Lower leg skin (tissue), 4 donors: ENCODE measurements at regions not wholly inside any gene's neighbourhood (a gene's known extent, or its start where the extent isn't known, plus 50 kb on each side); places are given as distances from the start of the nearest gene placed in this dataset.

Experiments
- DNase-seq, 2 donors: peaks; one replicate each; pipeline ENCODE4 v3.0.0-alpha.2; 2019; ENCODE audit warnings: low spot score in 2 of 2
- H3K4me3 ChIP-seq: fragments of 200-600 bp; sonication (generic); 2 replicates; pipeline ENCODE4 v1.5.1; 2017; ENCODE audit warnings: mild to moderate bottlenecking, low read depth; ENCODE audit not compliant: poor library complexity, severe bottlenecking
- POLR2A ChIP-seq, 2 donors: fragments of 450-650 bp; IDR thresholded peaks; one replicate each; pipeline ENCODE4 v1.6.1; 2016 to 2017; ENCODE audit warnings: antibody characterized with exemption in 2 of 2, mild to moderate bottlenecking in 1 of 2, moderate library complexity in 1 of 2
- WGBS, 2 donors: methylation state at CpG; one replicate each; pipeline ENCODE4 v1.1.5; 2018; 5-methylcytosine and 5-hydroxymethylcytosine counted together
- intact Hi-C: fragments of 100-400 bp; cut with DNase I; formaldehyde crosslinking; loops from one replicate; pipeline ENCODE4 v1.15.0; 2023; ENCODE audit warnings: low total_unique reads
- TF ChIP-seq, protein P1 (sequence below), 3 donors: fragments of 450-650 bp; IDR thresholded peaks; one replicate each; pipeline ENCODE4 v1.5.1; 2016; ENCODE audit warnings: antibody characterized with exemption in 3 of 3, mild to moderate bottlenecking in 3 of 3, moderate library complexity in 2 of 3

DNA sequence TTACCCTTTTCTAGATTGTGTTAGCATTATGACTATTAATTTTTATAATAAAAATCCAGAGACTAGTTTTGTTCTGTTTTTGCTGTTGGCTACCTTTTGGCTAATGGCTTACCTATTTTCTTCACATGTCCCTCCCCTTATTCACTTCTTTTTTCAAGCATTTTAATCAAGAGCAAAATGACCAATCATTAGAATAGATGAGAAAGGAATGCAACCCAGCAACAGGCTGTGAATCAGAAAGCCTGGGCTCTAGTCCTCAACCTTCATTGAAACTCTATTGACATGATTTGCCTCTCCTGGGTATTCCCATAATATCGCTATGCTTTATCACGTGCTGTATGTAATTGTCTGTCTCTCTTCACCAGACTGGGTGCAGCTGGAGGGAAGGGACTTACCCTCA is 370.1 kb downstream of the IRS1 start:
- no peak for TF ChIP-seq POLR2A (IDR thresholded peaks at IDR 0.05)
- TF ChIP-seq, protein P1, sequence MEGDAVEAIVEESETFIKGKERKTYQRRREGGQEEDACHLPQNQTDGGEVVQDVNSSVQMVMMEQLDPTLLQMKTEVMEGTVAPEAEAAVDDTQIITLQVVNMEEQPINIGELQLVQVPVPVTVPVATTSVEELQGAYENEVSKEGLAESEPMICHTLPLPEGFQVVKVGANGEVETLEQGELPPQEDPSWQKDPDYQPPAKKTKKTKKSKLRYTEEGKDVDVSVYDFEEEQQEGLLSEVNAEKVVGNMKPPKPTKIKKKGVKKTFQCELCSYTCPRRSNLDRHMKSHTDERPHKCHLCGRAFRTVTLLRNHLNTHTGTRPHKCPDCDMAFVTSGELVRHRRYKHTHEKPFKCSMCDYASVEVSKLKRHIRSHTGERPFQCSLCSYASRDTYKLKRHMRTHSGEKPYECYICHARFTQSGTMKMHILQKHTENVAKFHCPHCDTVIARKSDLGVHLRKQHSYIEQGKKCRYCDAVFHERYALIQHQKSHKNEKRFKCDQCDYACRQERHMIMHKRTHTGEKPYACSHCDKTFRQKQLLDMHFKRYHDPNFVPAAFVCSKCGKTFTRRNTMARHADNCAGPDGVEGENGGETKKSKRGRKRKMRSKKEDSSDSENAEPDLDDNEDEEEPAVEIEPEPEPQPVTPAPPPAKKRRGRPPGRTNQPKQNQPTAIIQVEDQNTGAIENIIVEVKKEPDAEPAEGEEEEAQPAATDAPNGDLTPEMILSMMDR (IDR thresholded peaks at IDR 0.05) = no peak
- intact Hi-C loops = no loop called here
- no peak for DNase-seq
- H3K4me3 ChIP-seq = no peak overlapping the region
- WGBS, 2 donors = 91 to 97% methylated on average over 2 of the region's 2 CpGs

DNA sequence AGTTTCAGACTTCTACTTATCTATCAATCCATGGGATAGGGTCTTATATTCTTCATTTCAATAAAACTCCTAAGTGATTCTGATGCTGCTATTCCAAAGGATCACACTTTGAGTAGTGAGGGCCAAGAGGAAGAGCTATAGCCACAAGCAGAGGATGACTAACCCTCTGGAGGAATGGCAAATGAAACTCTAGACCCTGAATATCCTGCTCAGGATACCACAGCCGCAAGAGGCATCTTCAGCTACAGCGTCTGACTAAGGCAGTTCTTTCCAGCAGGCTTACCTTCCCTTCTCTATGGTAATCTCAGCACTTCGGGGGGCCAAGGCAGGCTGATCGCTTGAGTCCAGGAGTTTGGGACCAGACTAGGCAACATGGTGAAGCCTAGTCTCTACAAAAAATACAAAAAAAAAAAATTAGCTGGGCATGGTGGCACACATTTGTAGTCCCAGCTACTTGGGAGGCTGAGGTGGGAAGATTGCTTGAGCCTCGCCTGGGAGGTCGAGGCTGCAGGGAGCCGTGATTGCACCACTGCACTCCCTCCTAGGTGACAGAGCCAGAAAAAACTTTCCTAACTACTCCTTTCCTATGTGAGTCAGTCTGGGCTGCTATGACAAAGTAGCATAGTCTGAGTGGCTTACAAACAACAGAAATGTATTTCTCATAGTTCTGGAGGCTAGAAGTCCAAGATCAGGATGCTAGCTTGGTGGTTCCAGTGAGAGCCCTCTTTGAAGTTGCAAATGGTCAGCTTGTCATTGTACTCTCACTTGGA is 371.9 kb downstream of the IRS1 start:
- DNase-seq = no peak
- H3K4me3 ChIP-seq = no peak overlapping the region
- intact Hi-C loops = no loop called here
- TF ChIP-seq POLR2A (IDR thresholded peaks at IDR 0.05) = no peak
- TF ChIP-seq, protein P1 (IDR thresholded peaks at IDR 0.05) = no peak
- WGBS, 2 donors = 85 to 92% methylated on average over 7 of the region's 7 CpGs

DNA sequence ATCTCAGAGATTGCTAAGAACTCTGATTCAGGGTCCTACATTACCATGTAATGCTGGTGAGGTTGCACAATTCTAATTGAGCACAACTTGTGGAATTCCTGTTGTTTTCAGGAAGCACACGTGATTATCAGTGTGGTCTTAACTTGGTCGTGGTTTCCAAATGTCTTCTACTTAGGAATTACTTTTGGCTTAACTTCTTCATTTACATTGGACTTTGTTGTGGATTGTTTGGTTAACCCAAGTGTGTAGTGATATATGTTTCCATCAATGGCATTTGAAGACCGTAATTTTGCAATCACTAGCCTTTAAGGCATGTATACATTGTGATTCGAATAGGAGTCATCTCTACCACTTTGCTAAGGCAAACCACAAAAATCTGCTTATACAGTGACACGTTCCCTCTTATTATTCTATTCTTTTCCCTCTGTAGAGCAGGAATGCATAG is 373.3 kb downstream of the IRS1 start:
- 57 to 78% methylated on average over 5 of the region's 5 CpGs for WGBS, 2 donors
- H3K4me3 ChIP-seq = no peak overlapping the region
- no peak for DNase-seq
- intact Hi-C loops = no loop called here
- TF ChIP-seq, protein P1 (IDR thresholded peaks at IDR 0.05) = no peak
- no peak for TF ChIP-seq POLR2A (IDR thresholded peaks at IDR 0.05)

DNA sequence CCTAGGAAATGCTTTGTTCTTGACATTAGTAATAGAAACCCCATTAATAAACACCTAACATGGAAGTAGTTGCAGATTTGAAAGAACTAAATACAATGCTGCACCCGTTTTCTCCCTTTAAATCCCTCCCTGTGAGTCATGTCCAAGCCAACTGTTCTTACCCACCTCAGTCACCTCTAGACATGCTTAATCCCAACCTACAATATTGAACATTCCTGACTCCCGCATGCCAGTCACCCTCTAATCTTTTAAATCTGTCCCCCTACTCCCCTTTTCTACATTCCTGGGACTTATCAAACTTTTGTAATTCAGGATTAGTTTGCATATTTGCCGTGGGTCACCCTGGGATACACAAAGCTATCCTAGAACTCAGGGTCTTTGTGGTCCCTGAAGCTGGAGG is 374.6 kb downstream of the IRS1 start:
- intact Hi-C loops = no loop called here
- H3K4me3 ChIP-seq = no peak overlapping the region
- TF ChIP-seq, protein P1 (IDR thresholded peaks at IDR 0.05) = no peak
- no peak for TF ChIP-seq POLR2A (IDR thresholded peaks at IDR 0.05)
- WGBS, 2 donors = 82 to 91% methylated on average over 3 of the region's 3 CpGs
- DNase-seq = no peak

DNA sequence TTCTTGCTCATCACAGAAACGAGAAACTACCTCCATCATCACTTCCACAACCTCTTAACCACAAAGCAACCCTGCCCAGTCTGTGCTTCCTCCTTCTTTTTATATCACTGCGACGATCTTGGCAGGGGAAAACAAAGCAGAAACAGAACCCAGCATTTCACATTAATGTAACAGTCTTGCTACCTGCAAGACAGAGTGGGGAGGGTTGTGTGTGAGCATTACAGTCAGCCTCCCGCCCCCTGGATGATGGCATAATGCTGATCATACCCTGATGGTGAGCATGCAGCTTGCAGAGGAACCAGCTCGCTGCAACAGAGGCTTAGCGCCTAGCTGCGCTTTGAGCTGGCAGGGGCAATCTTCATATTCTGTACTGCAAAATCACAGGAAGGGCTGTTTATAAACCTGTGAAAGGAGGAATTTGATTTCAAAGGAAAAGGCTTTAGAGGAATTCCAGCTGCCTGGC is 376.1 kb downstream of the IRS1 start:
- TF ChIP-seq, protein P1 (IDR thresholded peaks at IDR 0.05) = no peak
- no peak for TF ChIP-seq POLR2A (IDR thresholded peaks at IDR 0.05)
- no peak overlapping the region for H3K4me3 ChIP-seq
- intact Hi-C loops = no loop called here
- 42 to 53% methylated on average over 7 of the region's 7 CpGs for WGBS, 2 donors
- DNase-seq = peak in 1 of 2 donors; percentile 16

DNA sequence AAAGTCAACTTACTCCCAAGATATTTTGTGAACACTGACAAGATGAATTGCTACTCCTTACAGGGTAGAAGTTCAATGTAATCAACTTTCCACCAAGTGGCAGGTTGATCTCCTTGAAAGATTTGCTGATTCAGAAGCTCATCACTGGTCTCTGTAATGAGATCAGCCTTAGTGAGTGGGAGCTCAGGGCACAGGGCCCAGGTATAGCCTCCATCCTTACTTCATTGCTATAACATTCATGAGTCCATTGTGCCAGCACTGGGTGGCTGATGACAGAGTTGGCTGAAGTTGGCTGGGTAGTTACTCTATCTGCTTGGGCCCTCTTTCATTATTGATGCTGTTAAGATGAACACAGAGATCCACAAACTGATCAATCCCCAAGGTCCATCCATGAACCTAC is 379.0 kb downstream of the IRS1 start:
- no peak for DNase-seq
- no peak overlapping the region for H3K4me3 ChIP-seq
- TF ChIP-seq, protein P1 (IDR thresholded peaks at IDR 0.05) = no peak
- TF ChIP-seq POLR2A (IDR thresholded peaks at IDR 0.05) = no peak
- intact Hi-C loops = no loop called here
